ENCODE measurements at regions not wholly inside any gene's neighbourhood (a gene's known extent, or its start where the extent isn't known, plus 50 kb on each side); places are given as distances from the start of the nearest gene placed in this dataset.

GRCh38 chr12:42766754-42767153 lies 177.2 kb upstream of the PRICKLE1 start:
- no peak for ATAC-seq (ENCODE audit: low read depth)
- Histone ChIP-seq H3K4me1 (ENCODE audit: insufficient read depth, poor library complexity, severe bottlenecking) (no peaks in the 10 kb centered on the region), H3K27me3 (ENCODE audit: insufficient read depth, poor library complexity, severe bottlenecking) (no peaks in the 10 kb centered on the region), H3K4me3 (ENCODE audit: severe bottlenecking) (no peak overlapping the region), H3K36me3 (ENCODE audit: low read depth) (no peaks in the 10 kb centered on the region), H3K9me3 (ENCODE audit: severe bottlenecking) (no peaks in the 10 kb centered on the region), H3K27ac (ENCODE audit: poor library complexity, severe bottlenecking) (no peak overlapping the region)
- TF ChIP-seq CTCF (IDR thresholded peaks at IDR 0.05; ENCODE audit: poor library complexity, severe bottlenecking) = no peak
- DNase-seq (ENCODE audit: low spot score) = no peak

- Histone ChIP-seq H3K27ac (ENCODE audit: poor library complexity, severe bottlenecking) (no peak overlapping the region), H3K4me1 (ENCODE audit: insufficient read depth, poor library complexity, severe bottlenecking) (no peaks in the 10 kb centered on the region)
- ATAC-seq (ENCODE audit: low read depth) = no peak
These were observed 176.5 kb upstream of the PRICKLE1 start for GRCh38 chr12:42766026-42766425.

GRCh38 chr12:42763682-42764081 lies 174.1 kb upstream of the PRICKLE1 start:
- no peak overlapping the region for H3K27ac ChIP-seq (ENCODE audit: poor library complexity, severe bottlenecking)
- no peak for ATAC-seq (ENCODE audit: low read depth)
- H3K36me3 ChIP-seq (ENCODE audit: low read depth) = no peaks in the 10 kb centered on the region
- H3K9me3 ChIP-seq (ENCODE audit: severe bottlenecking) = no peaks in the 10 kb centered on the region
- no peak for DNase-seq (ENCODE audit: low spot score)
- peaks cover 9% of the 10 kb centered on the region for H3K4me1 ChIP-seq (ENCODE audit: insufficient read depth, poor library complexity, severe bottlenecking)
- no peaks in the 10 kb centered on the region for H3K27me3 ChIP-seq (ENCODE audit: insufficient read depth, poor library complexity, severe bottlenecking)
- no peak for TF ChIP-seq CTCF (IDR thresholded peaks at IDR 0.05; ENCODE audit: poor library complexity, severe bottlenecking)
- no peak overlapping the region for H3K4me3 ChIP-seq (ENCODE audit: severe bottlenecking)

More at GRCh38 chr12:42766026-42766425, 176.5 kb upstream of the PRICKLE1 start:
- DNase-seq (ENCODE audit: low spot score) = no peak
- TF ChIP-seq CTCF (IDR thresholded peaks at IDR 0.05; ENCODE audit: poor library complexity, severe bottlenecking) = no peak
- Histone ChIP-seq H3K4me3 (ENCODE audit: severe bottlenecking) (no peak overlapping the region), H3K9me3 (ENCODE audit: severe bottlenecking) (no peaks in the 10 kb centered on the region), H3K36me3 (ENCODE audit: low read depth) (no peaks in the 10 kb centered on the region), H3K27me3 (ENCODE audit: insufficient read depth, poor library complexity, severe bottlenecking) (no peaks in the 10 kb centered on the region)

GRCh38 chr12:42762395-42762925 lies 172.9 kb upstream of the PRICKLE1 start:
- no peaks in the 10 kb centered on the region for H3K9me3 ChIP-seq (ENCODE audit: severe bottlenecking)
- no peaks in the 10 kb centered on the region for H3K36me3 ChIP-seq (ENCODE audit: low read depth)
- ATAC-seq (ENCODE audit: low read depth) = no peak
- H3K27ac ChIP-seq (ENCODE audit: poor library complexity, severe bottlenecking) = no peak overlapping the region
- peaks cover 14% of the 10 kb centered on the region for H3K4me1 ChIP-seq (ENCODE audit: insufficient read depth, poor library complexity, severe bottlenecking)
- TF ChIP-seq CTCF (IDR thresholded peaks at IDR 0.05; ENCODE audit: poor library complexity, severe bottlenecking) = no peak
- H3K4me3 ChIP-seq (ENCODE audit: severe bottlenecking) = no peak overlapping the region
- H3K27me3 ChIP-seq (ENCODE audit: insufficient read depth, poor library complexity, severe bottlenecking) = no peaks in the 10 kb centered on the region
- DNase-seq (ENCODE audit: low spot score) = no peak

GRCh38 chr12:42761601-42762350 lies 172.2 kb upstream of the PRICKLE1 start:
- ATAC-seq (ENCODE audit: low read depth) = no peak
- Histone ChIP-seq H3K27me3 (ENCODE audit: insufficient read depth, poor library complexity, severe bottlenecking) (no peaks in the 10 kb centered on the region), H3K36me3 (ENCODE audit: low read depth) (no peaks in the 10 kb centered on the region), H3K4me1 (ENCODE audit: insufficient read depth, poor library complexity, severe bottlenecking) (peaks cover 21% of the 10 kb centered on the region), H3K4me3 (ENCODE audit: severe bottlenecking) (no peak overlapping the region), H3K9me3 (ENCODE audit: severe bottlenecking) (no peaks in the 10 kb centered on the region), H3K27ac (ENCODE audit: poor library complexity, severe bottlenecking) (no peak overlapping the region)
- TF ChIP-seq CTCF (IDR thresholded peaks at IDR 0.05; ENCODE audit: poor library complexity, severe bottlenecking) = no peak
- no peak for DNase-seq (ENCODE audit: low spot score)
